Medulla oblongata (tissue), 1 donor: ENCODE measurements at regions not wholly inside any gene's neighbourhood (a gene's known extent, or its start where the extent isn't known, plus 50 kb on each side); places are given as distances from the start of the nearest gene placed in this dataset.
"Not testable (repeated sequence)": the region's sequence is repeated elsewhere in the genome, so short reads cannot be mapped to it uniquely, and the experiment has no call there.

Experiments used
- DNase-seq: peaks from one replicate; pipeline ENCODE4 v3.0.0-alpha.2; 2015; ENCODE audit errors: extremely low spot score

DNA sequence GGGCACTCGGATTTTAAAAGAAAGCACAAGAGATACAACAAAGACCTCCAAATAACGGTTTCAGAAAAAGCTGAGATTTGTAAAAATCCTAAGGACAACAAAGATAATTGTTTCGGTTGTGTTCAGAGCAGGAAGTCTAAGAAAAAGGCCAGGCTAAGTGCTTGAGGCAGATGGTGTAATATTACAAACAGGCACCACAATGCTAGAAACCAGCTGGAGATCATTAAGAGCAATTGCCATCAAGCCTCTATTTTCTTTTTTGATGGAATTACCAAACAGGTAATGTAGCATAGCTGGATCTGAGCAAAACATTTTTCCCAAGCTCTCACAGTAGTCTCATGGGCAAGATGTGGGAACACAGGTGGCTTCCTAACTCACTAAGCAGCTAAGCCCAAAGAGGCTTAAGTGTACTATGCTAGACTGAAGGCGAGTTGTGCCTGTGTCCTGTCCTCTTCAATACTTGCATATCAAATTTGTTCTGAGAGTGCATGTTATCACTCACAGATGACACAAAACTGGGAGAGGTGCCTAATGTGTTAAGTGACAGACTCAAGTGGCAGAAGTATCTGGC lies 161.6 kb downstream of the GLUL start:
- no peak for DNase-seq

DNA sequence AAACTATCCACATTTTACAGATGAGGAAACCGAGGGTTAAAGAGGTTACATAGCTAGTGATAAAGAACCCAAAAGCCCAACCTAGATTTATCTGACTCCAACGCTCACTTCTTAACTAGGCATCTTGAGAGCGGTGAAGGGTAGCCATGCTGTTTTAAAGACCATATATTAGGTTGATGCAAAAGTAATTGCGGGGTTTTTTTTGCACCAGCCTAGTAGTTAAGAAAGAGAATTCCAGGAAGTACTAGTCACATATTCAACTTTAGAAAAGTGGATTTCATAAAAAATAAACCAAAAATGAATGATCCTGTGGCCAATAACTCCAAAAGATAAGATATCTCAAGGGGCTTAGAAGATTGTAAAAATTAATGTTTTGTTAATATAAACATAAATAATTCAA lies 162.1 kb downstream of the GLUL start:
- no peak for DNase-seq

DNA sequence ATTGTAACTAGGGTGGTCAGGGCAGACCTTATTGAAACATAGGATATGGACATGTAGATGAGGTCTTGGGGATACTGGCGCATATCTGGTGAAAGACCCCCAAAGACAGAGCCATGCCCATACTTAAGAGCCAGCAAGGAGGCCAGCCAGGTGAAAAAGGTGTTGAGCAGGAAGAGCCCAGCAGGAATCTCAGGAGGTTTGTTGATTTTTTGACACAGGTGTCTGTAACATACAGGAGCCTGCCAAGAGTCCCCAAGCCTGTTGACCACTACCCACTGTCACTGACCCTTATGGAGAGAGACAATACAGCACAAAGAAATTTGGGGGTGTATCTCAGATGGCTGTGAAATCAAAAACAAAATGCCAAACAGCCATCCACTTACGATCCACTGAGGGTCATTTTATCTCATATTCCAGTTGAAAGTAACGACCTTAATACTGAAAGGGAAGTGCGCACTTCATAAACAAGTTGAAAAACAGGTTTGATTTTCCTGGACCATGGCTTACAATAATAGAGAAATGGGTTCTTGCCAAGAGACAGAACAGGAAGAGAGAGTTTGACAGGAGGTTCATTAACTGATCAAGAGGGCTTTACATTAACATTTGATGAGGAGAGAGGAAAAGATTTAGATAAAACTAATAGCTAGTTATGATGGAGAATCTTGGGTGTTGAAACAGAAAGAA lies 163.6 kb downstream of the GLUL start:
- DNase-seq, result no peak

DNA sequence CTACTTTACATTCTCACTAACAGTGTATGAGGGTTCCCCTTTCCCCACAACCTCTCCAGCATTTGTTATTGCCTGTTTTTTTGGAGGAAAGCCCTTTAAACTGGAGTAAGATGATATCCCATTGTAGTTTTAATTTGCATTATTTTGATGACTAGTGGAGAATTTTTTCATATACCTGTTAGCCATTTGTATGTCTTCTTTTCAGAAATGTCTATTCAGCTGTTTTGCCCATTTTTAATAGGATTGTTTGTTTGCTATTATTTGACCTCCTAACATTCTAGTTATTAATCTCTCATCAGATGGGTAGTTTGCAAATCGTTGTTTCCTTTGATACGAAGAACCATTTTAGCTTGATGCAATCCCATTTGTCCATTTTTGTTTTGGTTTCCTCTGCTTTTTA lies 165.0 kb downstream of the GLUL start:
- no peak for DNase-seq

DNA sequence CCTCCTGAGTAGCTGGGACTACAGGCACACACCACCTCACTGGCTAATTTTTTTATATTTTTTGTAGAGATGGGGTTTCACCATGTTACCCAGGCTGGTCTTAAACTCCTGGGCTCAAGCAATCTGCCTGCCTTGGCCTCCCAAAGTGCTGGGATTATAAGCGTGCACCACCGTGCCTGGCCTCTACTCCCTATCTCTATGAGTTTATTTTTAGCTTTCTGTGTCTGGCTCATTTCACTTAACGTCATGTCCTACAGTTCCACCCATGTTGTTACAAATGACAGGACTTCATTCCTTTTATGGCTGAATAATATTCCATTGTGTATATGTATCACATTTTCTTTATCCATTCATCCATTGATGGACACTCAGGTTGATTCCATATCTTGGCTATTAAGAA lies 164.2 kb upstream of the ZNF648 start:
- not testable (repeated sequence) for DNase-seq

DNA sequence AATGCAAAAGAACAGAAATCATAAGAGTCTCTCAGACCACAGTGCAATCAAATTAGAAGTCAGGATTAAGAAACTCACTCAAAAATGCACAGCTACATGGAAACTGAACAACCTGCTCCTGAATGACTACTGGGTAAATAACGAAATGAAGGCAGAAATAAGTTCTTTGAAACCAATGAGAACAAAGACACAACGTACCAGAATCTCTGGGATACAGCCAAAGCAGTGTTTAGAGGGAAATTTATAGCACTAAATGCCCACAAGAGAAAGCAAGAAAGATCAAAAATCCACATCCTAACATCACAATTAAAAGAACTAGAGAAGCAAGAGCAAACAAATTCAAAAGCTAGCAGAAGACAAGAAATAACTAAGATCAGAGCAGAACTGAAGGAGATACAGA lies 160.5 kb upstream of the ZNF648 start:
- DNase-seq, result not testable (repeated sequence)

DNA sequence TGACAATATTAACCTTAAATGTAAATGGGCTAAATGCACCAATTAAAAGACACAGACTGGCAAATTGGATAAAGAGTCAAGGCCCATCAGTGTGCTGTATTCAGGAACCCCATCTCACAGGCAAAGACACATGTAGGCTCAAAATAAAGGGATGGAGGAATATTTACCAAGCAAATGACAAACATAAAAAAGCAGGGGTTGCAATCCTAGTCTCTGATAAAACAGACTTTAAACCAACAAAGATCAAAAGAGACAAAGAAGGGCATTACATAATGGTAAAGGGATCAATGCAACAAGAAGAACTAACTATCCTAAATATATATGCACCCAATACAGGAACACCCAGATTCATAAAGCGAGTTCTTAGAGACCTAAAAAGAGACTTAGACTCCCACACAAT lies 159.9 kb upstream of the ZNF648 start:
- DNase-seq, result not testable (repeated sequence)

DNA sequence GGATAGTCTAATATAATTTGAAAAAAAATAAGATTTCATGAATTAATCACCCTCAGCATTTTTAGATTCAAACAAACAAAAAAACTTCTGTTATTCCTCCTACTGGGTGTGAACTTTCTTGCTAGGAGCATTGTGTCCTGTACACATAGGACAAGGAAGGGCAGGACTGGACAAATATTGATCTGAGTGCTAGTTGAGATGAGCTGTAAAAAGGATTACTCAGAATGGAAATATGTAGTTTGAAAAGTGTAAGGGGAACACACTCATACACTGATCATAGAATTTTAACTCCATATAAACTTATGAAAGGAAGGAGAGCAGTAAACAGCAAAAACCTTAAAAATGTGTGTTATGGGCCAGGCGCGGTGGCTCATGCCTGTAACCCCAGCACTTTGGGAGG lies 156.5 kb upstream of the ZNF648 start:
- DNase-seq, result no peak

DNA sequence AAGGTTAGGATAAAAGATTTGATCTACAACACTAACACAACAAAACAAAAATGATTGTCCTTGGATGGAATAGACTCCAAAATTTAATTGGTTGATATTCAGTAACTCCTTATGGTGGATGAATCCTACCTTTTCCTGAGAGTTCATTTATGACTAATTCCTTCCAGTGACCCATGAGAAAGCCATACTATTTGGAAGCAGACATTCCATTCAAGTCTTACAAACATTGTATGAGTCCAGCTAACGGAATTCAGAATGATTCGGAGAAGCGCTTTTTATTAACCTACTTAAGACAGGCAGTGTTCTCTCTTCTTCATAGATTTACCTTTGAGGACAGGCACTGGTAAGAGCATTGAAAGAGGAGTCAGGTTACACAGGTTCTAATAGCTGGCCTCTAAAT lies 155.6 kb upstream of the ZNF648 start:
- DNase-seq, result no peak

DNA sequence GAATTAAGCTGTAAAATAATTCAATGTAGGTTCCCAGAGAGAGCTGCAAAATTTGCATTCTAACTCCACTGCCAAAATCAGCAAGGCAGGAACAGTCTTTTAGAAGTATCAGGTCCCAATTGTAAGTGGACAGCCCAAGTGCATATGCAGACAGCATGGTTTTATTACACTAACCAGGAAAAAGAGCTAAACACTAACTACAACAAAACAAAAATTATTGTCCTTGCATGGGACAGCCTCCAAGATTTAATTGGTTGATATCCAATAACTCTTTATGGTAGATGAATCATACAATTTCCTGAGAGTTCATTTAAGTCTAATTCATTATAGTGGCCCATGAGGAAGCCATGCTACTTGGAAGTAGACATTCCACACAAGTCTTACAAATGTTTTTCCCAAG lies 154.3 kb upstream of the ZNF648 start:
- DNase-seq, result no peak

DNA sequence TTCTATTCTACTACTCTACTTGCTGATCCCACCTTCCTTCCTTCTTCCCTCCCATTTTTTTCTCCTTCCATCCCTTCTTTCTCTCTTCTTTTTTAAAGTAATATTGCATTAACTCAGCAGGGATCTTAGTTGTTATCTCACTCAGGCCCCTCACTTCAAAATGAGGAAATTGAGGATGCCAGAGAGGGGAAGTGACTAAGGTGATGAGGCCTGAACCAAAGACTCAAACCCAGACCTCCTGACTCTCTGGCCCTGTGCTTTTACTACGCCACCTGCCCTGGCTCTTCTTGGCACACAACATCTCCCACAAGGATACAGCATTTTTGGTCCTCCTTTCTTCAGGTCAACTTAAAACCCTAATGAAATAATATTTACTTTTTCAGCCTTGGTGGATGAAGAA lies 151.7 kb upstream of the ZNF648 start:
- no peak for DNase-seq

DNA sequence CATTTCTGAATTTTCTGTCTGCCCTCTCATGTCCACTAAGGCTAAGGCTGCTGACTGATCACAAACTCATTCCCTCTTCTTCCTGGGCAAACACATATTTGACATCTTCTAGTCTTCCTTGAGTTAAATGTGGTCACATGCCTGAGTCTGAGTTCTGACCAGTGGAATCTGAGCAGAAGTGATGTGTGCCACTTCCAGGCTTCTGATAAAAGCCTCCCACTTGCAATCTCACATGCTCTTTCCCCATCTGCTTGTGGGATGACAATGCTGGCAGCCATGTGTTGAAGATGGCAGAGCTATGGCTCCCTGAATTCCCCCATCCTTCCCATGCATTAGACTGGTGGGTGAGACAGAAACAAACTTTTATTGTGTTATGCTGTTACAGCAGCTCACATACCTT lies 149.9 kb upstream of the ZNF648 start:
- no peak for DNase-seq

DNA sequence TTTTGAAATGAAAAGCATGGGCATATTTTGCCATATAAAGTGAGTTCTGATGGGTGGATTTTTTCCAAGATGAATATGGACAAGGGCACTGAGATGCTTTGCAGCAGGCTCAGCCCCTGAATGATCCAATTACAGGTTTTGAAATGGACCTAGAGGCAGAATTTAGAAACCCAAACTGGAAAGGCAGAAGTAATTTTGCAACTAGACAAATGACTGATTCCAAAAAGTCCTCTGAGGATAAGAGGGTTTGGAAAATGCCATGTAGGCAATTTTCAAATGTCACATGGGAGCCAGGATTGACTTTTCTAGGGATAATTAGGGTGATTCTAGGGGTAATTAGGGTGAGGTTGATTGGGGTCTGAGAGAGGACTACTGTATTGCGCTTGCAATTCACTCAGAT lies 148.9 kb upstream of the ZNF648 start:
- DNase-seq, result no peak

DNA sequence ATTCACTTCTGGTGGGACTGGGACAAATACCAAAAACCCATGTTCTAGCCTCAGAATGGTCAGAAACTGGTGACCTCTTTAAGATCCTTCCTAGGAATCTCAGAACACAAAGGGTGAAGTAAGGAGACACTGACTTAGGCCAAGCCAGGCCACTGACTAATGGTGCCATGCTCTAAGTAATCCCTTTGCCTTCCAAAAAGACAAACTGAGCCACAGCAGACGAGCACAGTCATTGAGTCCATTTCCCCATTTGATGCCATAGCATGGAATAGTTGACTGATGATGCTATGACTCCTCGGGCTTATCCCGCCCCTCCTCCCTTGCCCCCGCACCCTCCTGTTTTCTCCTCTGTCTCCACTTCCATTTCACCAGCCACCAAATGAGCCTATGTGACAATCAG lies 145.8 kb upstream of the ZNF648 start:
- no peak for DNase-seq

DNA sequence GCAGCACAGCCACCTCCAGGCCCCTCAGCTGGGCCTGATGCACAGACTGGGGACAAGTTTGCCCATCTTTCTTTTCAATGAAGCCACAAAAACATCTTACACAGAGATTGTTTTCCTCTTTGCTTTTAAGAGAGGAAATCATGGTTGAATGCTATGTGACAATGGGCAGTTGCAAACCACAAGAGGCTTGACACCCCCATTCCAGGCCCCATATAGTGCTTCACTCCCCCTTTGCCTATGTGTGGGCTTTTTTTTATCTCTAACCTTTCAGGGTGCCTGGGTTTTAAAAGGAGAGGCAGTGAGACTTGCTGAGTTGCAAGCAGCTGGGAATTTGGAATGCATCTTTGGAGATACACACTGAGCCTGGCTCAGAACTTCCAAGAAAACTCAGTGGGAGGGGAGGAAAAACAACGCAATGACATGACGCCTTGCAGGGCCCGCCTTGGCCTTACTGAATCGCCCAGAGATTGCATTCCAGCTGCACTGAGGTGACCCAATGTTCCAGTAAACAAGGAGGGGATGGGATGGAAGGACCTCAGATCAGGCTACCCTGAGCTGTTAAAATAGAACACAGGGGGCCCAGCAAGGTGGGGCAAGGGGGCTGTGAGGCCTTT lies 145.2 kb upstream of the ZNF648 start:
- peak; percentile 11 for DNase-seq

DNA sequence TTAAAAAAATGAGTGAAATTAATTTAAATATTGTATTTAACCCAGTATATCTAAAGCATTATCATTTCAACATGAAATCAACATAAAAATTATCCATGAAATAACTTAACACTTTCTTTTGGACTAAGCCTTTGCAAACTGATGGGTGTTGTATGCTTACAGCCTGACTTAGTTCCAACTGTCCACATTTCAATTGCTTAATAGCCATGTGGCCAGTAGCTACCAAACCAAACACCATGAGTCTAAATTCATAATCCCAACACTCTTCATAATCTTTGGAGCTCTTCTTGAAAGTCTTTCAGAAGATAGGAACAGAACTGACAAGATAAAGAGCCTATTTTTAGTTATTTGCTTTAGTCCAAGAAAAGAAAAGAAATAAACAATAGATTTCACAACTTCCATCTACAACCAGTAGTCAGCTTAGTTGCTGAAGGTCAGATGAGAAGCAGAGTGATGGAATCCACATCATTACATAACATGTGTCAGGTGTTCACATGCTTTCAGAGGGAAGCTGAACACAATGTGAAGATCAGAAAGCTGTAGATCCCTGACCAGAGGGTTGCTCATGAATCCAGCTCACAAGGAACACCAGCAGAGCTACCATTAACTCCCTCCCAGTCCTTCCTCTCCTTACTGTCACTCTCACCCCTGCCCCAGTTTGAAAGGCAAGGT lies 144.0 kb upstream of the ZNF648 start:
- peak; percentile 14 for DNase-seq

DNA sequence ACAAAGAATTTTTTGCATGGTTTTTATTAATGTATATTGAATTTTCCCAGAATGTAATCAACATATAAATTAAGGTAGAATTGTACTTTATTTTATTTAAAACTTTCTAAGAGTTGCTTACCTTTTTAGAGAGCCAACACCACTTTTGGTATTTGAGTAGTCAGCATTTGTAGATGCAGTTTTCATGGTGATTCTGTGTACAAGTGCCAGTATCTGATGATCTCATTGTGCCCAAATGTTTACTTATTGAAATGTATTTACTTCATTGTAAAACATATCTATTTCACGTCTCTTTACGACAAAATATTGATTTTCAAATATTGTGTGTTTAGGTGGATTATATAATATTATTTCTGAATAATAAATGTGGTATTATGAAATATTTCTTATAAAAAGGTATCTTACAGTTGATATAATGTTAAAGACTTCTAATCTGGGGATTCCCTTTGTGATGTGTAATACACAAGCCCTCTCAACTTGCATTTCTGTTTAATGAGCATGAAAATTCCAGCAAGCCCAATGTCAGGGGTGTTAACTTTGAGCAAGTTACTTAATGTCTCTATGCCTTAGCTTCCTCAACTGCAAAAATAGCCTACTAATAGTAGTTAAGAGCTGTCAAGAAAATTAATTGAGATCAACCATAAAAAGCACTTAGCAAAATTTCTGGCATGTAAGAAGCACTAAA lies 141.8 kb upstream of the ZNF648 start:
- no peak for DNase-seq

DNA sequence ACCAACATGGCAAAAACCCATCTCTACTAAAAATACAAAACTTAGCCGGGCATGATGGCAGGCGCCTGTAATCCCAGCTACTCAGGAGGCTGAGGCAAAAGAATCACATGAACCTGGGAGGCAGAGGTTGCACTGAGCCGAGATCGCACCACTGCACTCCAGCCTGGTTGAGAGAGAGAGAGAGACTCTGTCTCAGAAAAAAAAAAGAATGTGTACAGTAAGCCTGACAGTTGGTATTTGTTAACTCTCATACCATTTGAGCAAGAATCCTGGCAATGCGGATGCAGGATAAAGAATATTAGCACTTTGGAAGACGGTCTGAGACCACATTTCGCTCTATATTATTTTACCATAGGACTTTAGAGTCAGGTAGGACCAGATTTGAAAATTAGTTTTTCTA lies 140.0 kb upstream of the ZNF648 start:
- DNase-seq, result not testable (repeated sequence)

DNA sequence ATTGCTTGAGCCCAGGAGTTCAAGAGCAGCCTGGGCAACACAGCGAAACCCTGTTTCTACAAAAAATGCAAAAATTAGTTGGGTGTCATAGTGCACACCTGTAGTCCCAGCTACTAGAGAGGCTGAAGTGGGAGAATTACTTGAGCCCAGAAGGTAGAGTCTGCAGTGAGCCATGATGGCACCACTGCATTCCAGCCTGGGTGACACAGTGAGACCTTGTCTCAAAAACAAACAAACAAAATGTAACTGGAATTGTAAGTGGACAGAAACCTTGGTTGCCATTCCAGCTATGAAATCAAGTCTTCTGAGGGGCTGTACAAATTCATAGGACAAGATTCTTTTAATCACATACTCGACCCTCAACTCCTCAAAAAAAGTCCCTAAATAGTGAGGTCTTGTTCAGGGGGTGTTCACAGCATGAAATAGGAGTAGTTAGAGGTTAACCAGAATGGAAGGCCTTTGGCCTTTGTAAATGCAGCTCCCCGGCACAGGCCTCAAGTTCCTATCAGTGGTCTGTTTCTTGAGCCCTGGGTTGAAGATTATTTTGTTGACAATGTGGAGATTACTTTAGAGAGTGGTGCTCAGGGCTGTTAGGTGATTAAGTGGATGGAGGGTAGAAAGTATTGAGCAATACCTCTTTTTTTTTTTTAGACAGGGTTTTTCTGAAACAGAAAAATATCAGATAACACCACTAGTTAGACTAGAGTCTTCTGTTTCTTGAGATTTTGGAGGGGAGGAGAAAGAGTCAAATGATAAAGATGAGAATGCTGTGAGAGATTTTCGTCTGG lies 138.7 kb upstream of the ZNF648 start:
- no peak for DNase-seq

DNA sequence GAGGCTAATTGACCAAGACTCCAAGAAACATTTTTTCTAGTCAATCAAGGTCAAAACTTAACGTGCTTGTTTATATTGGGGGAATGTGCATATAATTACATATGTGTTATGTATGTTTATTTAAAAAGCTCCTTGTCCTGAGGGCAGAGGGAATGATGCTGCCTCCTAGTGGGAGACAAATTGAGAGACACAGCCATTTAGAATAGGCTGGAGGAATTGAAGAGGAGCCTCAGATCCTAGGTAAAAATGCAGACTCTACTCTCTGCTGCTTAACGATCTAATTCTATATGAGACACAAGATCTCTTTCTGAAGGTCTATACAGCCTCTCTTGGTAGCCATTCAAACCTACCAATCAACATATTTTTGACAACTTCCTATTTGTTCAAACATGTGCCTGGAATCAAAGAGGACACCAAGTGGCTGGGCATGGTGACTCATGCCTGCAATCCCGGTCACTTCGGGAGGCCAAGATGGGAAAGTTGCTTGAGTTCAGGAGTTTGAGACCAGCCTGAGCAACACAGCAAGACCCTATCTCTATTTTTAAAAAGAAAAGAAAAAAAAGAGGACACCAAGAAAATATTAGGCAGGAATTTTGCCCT lies 136.6 kb upstream of the ZNF648 start:
- peak; percentile 36 for DNase-seq
